ENCODE measurements at regions not wholly inside any gene's neighbourhood (a gene's known extent, or its start where the extent isn't known, plus 50 kb on each side); places are given as distances from the start of the nearest gene placed in this dataset.

- Histone ChIP-seq H3K4me1 (replicated peaks in 1 of 2) (peaks cover 3 to 4% of the 10 kb centered on the region in 2 donors), H3K4me3 (no peak overlapping the region), H3K27ac (no peak overlapping the region)
- in situ Hi-C loops (cut with MboI; ENCODE audit: low pct_unique_long_range_greater_than_20kb in 2 of 9, low sequenced_read_pairs in 9 of 9, unreplicated experiment in 9 of 9) = no loop called here
- 0 to 80% (median 10%) methylated on average over 1 to 5 of the region's 5 CpGs; no CpG with 5 or more reads in 5 of the 10 experiments for WGBS, 10 experiments
- no peak for ATAC-seq (replicated peaks in 6 of 8)
Observed at GRCh38 chr2:22880161-22880560, 504.8 kb upstream of the KLHL29 start.

- ATAC-seq (replicated peaks in 6 of 8) = no peak
- Histone ChIP-seq H3K4me3 (no peak overlapping the region), H3K27ac (no peak overlapping the region), H3K4me1 (replicated peaks in 1 of 2) (peaks cover 3 to 4% of the 10 kb centered on the region in 2 donors)
- in situ Hi-C loops (cut with MboI; ENCODE audit: low pct_unique_long_range_greater_than_20kb in 2 of 9, low sequenced_read_pairs in 9 of 9, unreplicated experiment in 9 of 9) = no loop called here
- WGBS, 10 experiments = 0 to 91% (median 68%) methylated on average over 1 to 2 of the region's 2 CpGs
Observed at GRCh38 chr2:22882011-22882410, 503.0 kb upstream of the KLHL29 start.

GRCh38 chr2:22882643-22883042 lies 502.3 kb upstream of the KLHL29 start:
- 0 to 60% (median 14%) methylated on average over 1 of the region's 1 CpG; no CpG with 5 or more reads in 3 of the 10 experiments for WGBS, 10 experiments
- Histone ChIP-seq H3K4me1 (replicated peaks in 1 of 2) (peaks cover 4 to 6% of the 10 kb centered on the region in 2 donors), H3K4me3 (no peak overlapping the region), H3K27ac (no peak overlapping the region)
- in situ Hi-C loops (cut with MboI; ENCODE audit: low pct_unique_long_range_greater_than_20kb in 2 of 9, low sequenced_read_pairs in 9 of 9, unreplicated experiment in 9 of 9) = no loop called here
- peak in 4 of 8 experiments; percentile 42 to 79 (median 49) for ATAC-seq (replicated peaks in 6 of 8)

DNA sequence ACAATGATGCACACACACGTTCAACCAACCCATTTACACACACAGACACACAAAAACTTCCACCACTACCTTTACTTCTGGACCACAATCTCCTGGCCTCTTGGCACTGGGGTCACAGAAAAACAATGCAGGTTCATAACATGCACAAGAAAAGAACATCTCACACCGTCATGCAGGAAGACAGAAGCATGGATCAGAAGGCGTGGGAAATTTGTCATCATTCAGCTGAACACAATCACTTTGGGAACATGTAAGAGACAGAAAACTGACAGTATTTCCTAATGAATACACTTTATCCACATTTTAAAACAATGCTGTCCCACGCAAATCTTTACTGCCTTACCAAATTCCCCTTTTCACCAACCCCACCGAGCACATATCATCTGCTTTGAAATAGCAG lies 501.9 kb upstream of the KLHL29 start:
- H3K4me1 ChIP-seq (replicated peaks in 1 of 2) = peaks cover 4 to 9% of the 10 kb centered on the region in 2 donors
- H3K4me3 ChIP-seq = no peak overlapping the region
- ATAC-seq (replicated peaks in 6 of 8) = no peak
- H3K27ac ChIP-seq = no peak overlapping the region
- in situ Hi-C loops (cut with MboI; ENCODE audit: low pct_unique_long_range_greater_than_20kb in 2 of 9, low sequenced_read_pairs in 9 of 9, unreplicated experiment in 9 of 9) = no loop called here
- 7 to 86% (median 50%) methylated on average over 2 to 5 of the region's 5 CpGs; no CpG with 5 or more reads in 3 of the 10 experiments for whole genome bisulfite sequencing, 10 experiments

GRCh38 chr2:22885245-22885644 lies 499.7 kb upstream of the KLHL29 start:
- no peak for ATAC-seq (replicated peaks in 6 of 8)
- in situ Hi-C loops (cut with MboI; ENCODE audit: low pct_unique_long_range_greater_than_20kb in 2 of 9, low sequenced_read_pairs in 9 of 9, unreplicated experiment in 9 of 9) = no loop called here
- Histone ChIP-seq H3K27ac (no peak overlapping the region), H3K4me1 (replicated peaks in 1 of 2) (peaks cover 4 to 9% of the 10 kb centered on the region in 2 donors), H3K4me3 (no peak overlapping the region)
- WGBS, 10 experiments = 17 to 100% (median 50%) methylated on average over 1 of the region's 1 CpG; no CpG with 5 or more reads in 3 of the 10 experiments

GRCh38 chr2:22887426-22887825 lies 497.6 kb upstream of the KLHL29 start:
- ATAC-seq (replicated peaks in 6 of 8) = no peak
- no peak overlapping the region for H3K4me3 ChIP-seq
- H3K4me1 ChIP-seq (replicated peaks in 1 of 2) = peaks cover 4 to 9% of the 10 kb centered on the region in 2 donors
- H3K27ac ChIP-seq = no peak overlapping the region
- 3 to 83% (median 60%) methylated on average over 1 to 4 of the region's 4 CpGs; no CpG with 5 or more reads in 3 of the 10 experiments for WGBS, 10 experiments
- in situ Hi-C loops (cut with MboI; ENCODE audit: low pct_unique_long_range_greater_than_20kb in 2 of 9, low sequenced_read_pairs in 9 of 9, unreplicated experiment in 9 of 9) = no loop called here

DNA sequence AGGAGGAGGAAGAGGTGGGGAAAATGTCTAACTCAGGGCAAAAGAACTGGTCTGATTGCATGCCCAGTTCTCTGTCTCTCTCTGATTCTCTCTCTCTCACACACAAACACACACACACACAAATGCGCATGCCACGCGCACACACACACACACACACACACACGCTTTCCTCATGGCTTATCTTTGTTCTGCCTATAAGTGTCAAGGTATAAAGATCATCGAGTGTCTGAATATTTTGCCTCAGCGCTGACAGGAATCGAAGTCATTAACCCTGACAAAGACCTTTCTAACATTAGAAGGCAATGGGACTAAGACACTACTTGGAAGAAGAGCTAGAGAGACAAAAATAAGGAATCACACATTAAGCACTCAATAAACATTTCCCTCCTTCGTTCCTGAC lies 497.1 kb upstream of the KLHL29 start:
- Histone ChIP-seq H3K4me1 (replicated peaks in 1 of 2) (peaks cover 0 to 9% of the 10 kb centered on the region in 2 donors), H3K4me3 (no peak overlapping the region), H3K27ac (no peak overlapping the region)
- peak in 1 of 8 experiments; percentile 17 for ATAC-seq (replicated peaks in 6 of 8)
- WGBS, 10 experiments = 0 to 93% (median 74%) methylated on average over 1 to 7 of the region's 8 CpGs; no CpG with 5 or more reads in 2 of the 10 experiments
- in situ Hi-C loops (cut with MboI; ENCODE audit: low pct_unique_long_range_greater_than_20kb in 2 of 9, low sequenced_read_pairs in 9 of 9, unreplicated experiment in 9 of 9) = no loop called here

DNA sequence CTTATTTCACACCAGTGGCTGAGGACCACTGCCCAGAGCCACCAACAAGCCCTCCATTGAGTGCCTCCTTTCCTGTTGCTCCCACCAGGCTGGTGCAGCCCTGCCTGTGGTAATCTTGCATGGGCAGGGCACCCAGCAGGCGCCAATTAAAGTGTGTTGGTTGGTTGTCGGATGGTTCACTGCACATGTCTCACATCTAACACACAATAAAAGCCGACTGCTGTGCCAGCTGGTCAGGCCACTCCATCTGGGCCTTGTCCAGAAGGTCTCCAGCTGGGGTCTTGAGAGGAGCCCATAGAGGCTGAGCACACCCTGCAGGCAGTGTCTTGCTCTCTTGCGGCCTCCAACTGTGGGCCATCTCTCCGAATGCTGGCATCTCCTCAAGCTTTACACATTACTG lies 494.8 kb upstream of the KLHL29 start:
- no peak overlapping the region for H3K4me3 ChIP-seq
- WGBS, 10 experiments = 96 to 100% methylated on average over 2 to 3 of the region's 5 CpGs; no CpG with 5 or more reads in 8 of the 10 experiments
- ATAC-seq (replicated peaks in 6 of 8) = no peak
- no peak overlapping the region for H3K27ac ChIP-seq
- in situ Hi-C loops (cut with MboI; ENCODE audit: low pct_unique_long_range_greater_than_20kb in 2 of 9, low sequenced_read_pairs in 9 of 9, unreplicated experiment in 9 of 9) = no loop called here
- H3K4me1 ChIP-seq (replicated peaks in 1 of 2) = peaks cover 12 to 15% of the 10 kb centered on the region in 2 donors

- H3K4me1 ChIP-seq (replicated peaks in 1 of 2) = peaks cover 10 to 20% of the 10 kb centered on the region in 2 donors
- peak in 5 of 8 experiments; percentile 52 to 79 (median 54) for ATAC-seq (replicated peaks in 6 of 8)
- no peak overlapping the region for H3K27ac ChIP-seq
Observed at GRCh38 chr2:22893761-22894517, 491.0 kb upstream of the KLHL29 start.

GRCh38 chr2:22894761-22895160 lies 490.2 kb upstream of the KLHL29 start:
- ATAC-seq (replicated peaks in 6 of 8) = peak in 5 of 8 experiments; percentile 96 to 100 (median 97)
- H3K4me1 ChIP-seq (replicated peaks in 1 of 2) = peaks cover 10 to 20% of the 10 kb centered on the region in 2 donors
- WGBS, 10 experiments = 0 to 89% (median 27%) methylated on average over 1 to 2 of the region's 2 CpGs; no CpG with 5 or more reads in 3 of the 10 experiments
- no peak overlapping the region for H3K4me3 ChIP-seq
- H3K27ac ChIP-seq = no peak overlapping the region
- in situ Hi-C loops (cut with MboI; ENCODE audit: low pct_unique_long_range_greater_than_20kb in 2 of 9, low sequenced_read_pairs in 9 of 9, unreplicated experiment in 9 of 9) = no loop called here

More at GRCh38 chr2:22893761-22894517, 491.0 kb upstream of the KLHL29 start:
- WGBS, 10 experiments = 56 to 100% (median 92%) methylated on average over 1 to 12 of the region's 13 CpGs
- in situ Hi-C loops (cut with MboI; ENCODE audit: low pct_unique_long_range_greater_than_20kb in 2 of 9, low sequenced_read_pairs in 9 of 9, unreplicated experiment in 9 of 9) = no loop called here
- no peak overlapping the region for H3K4me3 ChIP-seq

GRCh38 chr2:22897428-22897827 lies 487.6 kb upstream of the KLHL29 start:
- ATAC-seq (replicated peaks in 6 of 8) = peak in 1 of 8 experiments; percentile 13
- no peak overlapping the region for H3K4me3 ChIP-seq
- H3K27ac ChIP-seq = no peak overlapping the region
- peaks cover 28 to 32% of the 10 kb centered on the region in 2 donors for H3K4me1 ChIP-seq (replicated peaks in 1 of 2)
- in situ Hi-C loops (cut with MboI; ENCODE audit: low pct_unique_long_range_greater_than_20kb in 2 of 9, low sequenced_read_pairs in 9 of 9, unreplicated experiment in 9 of 9) = no loop called here
- WGBS, 10 experiments = 0 to 100% (median 68%) methylated on average over 1 to 2 of the region's 2 CpGs; no CpG with 5 or more reads in 2 of the 10 experiments

DNA sequence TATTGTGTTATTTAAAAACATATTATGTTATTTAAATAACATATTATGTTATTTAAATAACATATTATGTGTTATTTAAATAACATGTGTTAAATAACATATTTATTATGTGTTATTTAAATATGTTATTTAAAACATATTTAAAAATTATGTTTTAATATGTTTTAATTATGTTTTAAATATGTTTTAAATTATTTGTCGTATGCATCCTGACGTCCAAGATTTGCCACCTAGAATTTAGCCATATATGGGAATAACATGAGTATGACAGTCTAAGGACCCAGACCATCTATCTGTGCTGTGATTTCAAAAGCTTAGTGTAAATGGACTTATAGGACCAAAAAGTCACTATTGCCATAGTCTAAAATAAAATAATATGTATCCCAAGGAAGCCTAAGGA lies 484.3 kb upstream of the KLHL29 start:
- Histone ChIP-seq H3K4me1 (replicated peaks in 1 of 2) (peaks cover 18 to 22% of the 10 kb centered on the region in 2 donors), H3K27ac (no peak overlapping the region), H3K4me3 (no peak overlapping the region)
- WGBS, 10 experiments = 8 to 100% (median 57%) methylated on average over 1 to 2 of the region's 2 CpGs; no CpG with 5 or more reads in 2 of the 10 experiments
- in situ Hi-C loops (cut with MboI; ENCODE audit: low pct_unique_long_range_greater_than_20kb in 2 of 9, low sequenced_read_pairs in 9 of 9, unreplicated experiment in 9 of 9) = no loop called here
- ATAC-seq (replicated peaks in 6 of 8) = no peak

- Histone ChIP-seq H3K27ac (peak overlapping the region in 1 of 2 donors; percentile 34), H3K4me3 (no peak overlapping the region), H3K4me1 (replicated peaks in 1 of 2) (peaks cover 18 to 22% of the 10 kb centered on the region in 2 donors)
- in situ Hi-C loops (cut with MboI; ENCODE audit: low pct_unique_long_range_greater_than_20kb in 2 of 9, low sequenced_read_pairs in 9 of 9, unreplicated experiment in 9 of 9) = no loop called here
- 6 to 89% (median 49%) methylated on average over 2 to 8 of the region's 9 CpGs for WGBS, 10 experiments
- peak in 5 of 8 experiments; percentile 84 to 97 (median 92) for ATAC-seq (replicated peaks in 6 of 8)
Observed at GRCh38 chr2:22901471-22902179, 483.4 kb upstream of the KLHL29 start.

Measured in motor neuron (in vitro differentiated cells).